ENCODE measurements at regions not wholly inside any gene's neighbourhood (a gene's known extent, or its start where the extent isn't known, plus 50 kb on each side); places are given as distances from the start of the nearest gene placed in this dataset.

- no peak for DNase-seq
- H3K4me1 ChIP-seq (replicated peaks; ENCODE audit: insufficient read depth), result no peaks in the 10 kb centered on the region
- POLR2A ChIA-PET (ENCODE audit: unreplicated experiment), result no interaction called here
- H3K4me2 ChIP-seq, result no peak overlapping the region
- H3K27me3 ChIP-seq (ENCODE audit: insufficient read depth, low read depth), result no peaks in the 10 kb centered on the region
- H3K36me3 ChIP-seq (ENCODE audit: low read depth), result no peaks in the 10 kb centered on the region
- H3K4me3 ChIP-seq, result no peak overlapping the region
- CTCF ChIA-PET, result no interaction called here
- H3K79me2 ChIP-seq (ENCODE audit: low read depth), result no peaks in the 10 kb centered on the region
- no peaks in the 10 kb centered on the region for H3F3A ChIP-seq (ENCODE audit: insufficient read depth, low read depth)
- no peaks in the 10 kb centered on the region for H3K9me3 ChIP-seq (ENCODE audit: insufficient read depth, low read depth)
- no peak overlapping the region for H2AFZ ChIP-seq
- TF ChIP-seq CTCF (conservative IDR thresholded peaks at IDR 0.05) (no peak), EZH2 (IDR thresholded peaks at IDR 0.05; ENCODE audit: low read depth) (no peak)
- intact Hi-C loops (cut with micrococcal nuclease; ENCODE audit: unreplicated experiment), result no loop called here
- no peaks in the 10 kb centered on the region for H4K20me1 ChIP-seq (ENCODE audit: insufficient read depth)
- no peaks in the 10 kb centered on the region for H3K9me2 ChIP-seq (ENCODE audit: insufficient read depth)
- no peak overlapping the region for H3K27ac ChIP-seq
- no TSS peak for BruUV-seq (replicated peaks)
Observed at GRCh38 chr6:48782225-48782624, 671.2 kb upstream of the PTCHD4 start.

GRCh38 chr6:48777411-48777810 lies 666.4 kb upstream of the PTCHD4 start:
- Histone ChIP-seq H3K79me2 (ENCODE audit: low read depth) (no peaks in the 10 kb centered on the region), H3K27ac (no peak overlapping the region), H3K9me2 (ENCODE audit: insufficient read depth) (no peaks in the 10 kb centered on the region), H4K20me1 (ENCODE audit: insufficient read depth) (no peaks in the 10 kb centered on the region), H3K4me3 (no peak overlapping the region), H3F3A (ENCODE audit: insufficient read depth, low read depth) (no peaks in the 10 kb centered on the region), H3K4me2 (no peak overlapping the region), H3K4me1 (replicated peaks; ENCODE audit: insufficient read depth) (no peaks in the 10 kb centered on the region), H3K36me3 (ENCODE audit: low read depth) (no peaks in the 10 kb centered on the region), H3K27me3 (ENCODE audit: insufficient read depth, low read depth) (no peaks in the 10 kb centered on the region), H3K9me3 (ENCODE audit: insufficient read depth, low read depth) (no peaks in the 10 kb centered on the region), H2AFZ (no peak overlapping the region)
- POLR2A ChIA-PET (ENCODE audit: unreplicated experiment), result no interaction called here
- intact Hi-C loops (cut with micrococcal nuclease; ENCODE audit: unreplicated experiment), result no loop called here
- no TSS peak for BruUV-seq (replicated peaks)
- CTCF ChIA-PET, result no interaction called here
- TF ChIP-seq EZH2 (IDR thresholded peaks at IDR 0.05; ENCODE audit: low read depth), result no peak
- TF ChIP-seq CTCF (conservative IDR thresholded peaks at IDR 0.05), result no peak
- DNase-seq, result no peak

- no peaks in the 10 kb centered on the region for H3F3A ChIP-seq (ENCODE audit: insufficient read depth, low read depth)
- H3K4me2 ChIP-seq, result no peak overlapping the region
- CTCF ChIA-PET, result interaction anchor here (0.6 to 1.2 kb wide), 3 partner anchors 9 to 656 kb away, joined by 3 read pairs; no protein-coding TSS in a partner anchor
- H4K20me1 ChIP-seq (ENCODE audit: insufficient read depth), result no peaks in the 10 kb centered on the region
- H3K36me3 ChIP-seq (ENCODE audit: low read depth), result no peaks in the 10 kb centered on the region
- no peaks in the 10 kb centered on the region for H3K79me2 ChIP-seq (ENCODE audit: low read depth)
- H2AFZ ChIP-seq, result no peak overlapping the region
- H3K9me3 ChIP-seq (ENCODE audit: insufficient read depth, low read depth), result no peaks in the 10 kb centered on the region
- POLR2A ChIA-PET (ENCODE audit: unreplicated experiment), result no interaction called here
- no peaks in the 10 kb centered on the region for H3K4me1 ChIP-seq (replicated peaks; ENCODE audit: insufficient read depth)
- no peaks in the 10 kb centered on the region for H3K9me2 ChIP-seq (ENCODE audit: insufficient read depth)
- H3K4me3 ChIP-seq, result no peak overlapping the region
- DNase-seq, result no peak
- H3K27ac ChIP-seq, result no peak overlapping the region
- TF ChIP-seq CTCF (conservative IDR thresholded peaks at IDR 0.05) (no peak), EZH2 (IDR thresholded peaks at IDR 0.05; ENCODE audit: low read depth) (no peak)
- no TSS peak for BruUV-seq (replicated peaks)
- no peaks in the 10 kb centered on the region for H3K27me3 ChIP-seq (ENCODE audit: insufficient read depth, low read depth)
- intact Hi-C loops (cut with micrococcal nuclease; ENCODE audit: unreplicated experiment), result no loop called here
Observed at GRCh38 chr6:48775157-48775556, 664.2 kb upstream of the PTCHD4 start.

Measured in PC-9 (cell line).